ENCODE measurements at regions not wholly inside any gene's neighbourhood (a gene's known extent, or its start where the extent isn't known, plus 50 kb on each side); places are given as distances from the start of the nearest gene placed in this dataset.

- Histone ChIP-seq H3K4me3 (replicated peaks in 1 of 3; ENCODE audit: insufficient read depth in 1 of 3, low read depth in 2 of 3, low read length in 3 of 3) (no peak overlapping the region), H4K20me1 (ENCODE audit: insufficient read depth, low read length) (no peaks in the 10 kb centered on the region), H3K27me3 (ENCODE audit: control insufficient read depth in 1 of 2, insufficient read depth in 2 of 2, low read length in 2 of 2) (no peaks in the 10 kb centered on the region), H3K9me3 (ENCODE audit: low read length) (no peaks in the 10 kb centered on the region), H2AFZ (ENCODE audit: low read length) (no peak overlapping the region), H3K4me1 (ENCODE audit: insufficient read depth, low read length) (no peaks in the 10 kb centered on the region), H3K27ac (ENCODE audit: extremely low read length, insufficient read depth, low read length) (no peak overlapping the region), H3K79me2 (ENCODE audit: insufficient read depth, low read length) (no peaks in the 10 kb centered on the region), H3K9ac (ENCODE audit: insufficient read depth, low read depth, low read length) (no peak overlapping the region), H3K4me2 (ENCODE audit: low read depth, low read length) (no peak overlapping the region), H3K36me3 (replicated peaks in 1 of 2; ENCODE audit: control insufficient read depth in 1 of 2, insufficient read depth in 2 of 2, low read length in 2 of 2) (no peaks in the 10 kb centered on the region)
- intact Hi-C loops (cut with micrococcal nuclease; ENCODE audit: unreplicated experiment): no loop called here
- BruUV-seq (replicated peaks): no TSS peak
- ATAC-seq: no peak
- no peak for TF ChIP-seq ZNF329 (CRISPR knock-in tag; IDR thresholded peaks at IDR 0.05; ENCODE audit: low read depth)
- DNase-seq (ENCODE audit: low spot score): no peak
- CTCF ChIA-PET (ENCODE audit: low intra/inter-chr PET ratio, low total read pairs): no interaction called here
- FAIRE-seq: no peak
- in situ Hi-C loops (cut with HindIII; ENCODE audit: extremely low pct_ligation_motif_present, low pct_unique_long_range_greater_than_20kb): no loop called here
- POLR2A ChIA-PET: no interaction called here
- 1% methylated on average over 3 of the region's 3 CpGs for WGBS (ENCODE audit: low lambda C conversion rate)
Observed at GRCh38 chr2:76687923-76688322, 834.3 kb downstream of the LRRTM4 start.

- Histone ChIP-seq H3K27me3 (ENCODE audit: control insufficient read depth in 1 of 2, insufficient read depth in 2 of 2, low read length in 2 of 2) (no peaks in the 10 kb centered on the region), H3K4me2 (ENCODE audit: low read depth, low read length) (no peak overlapping the region), H3K4me1 (ENCODE audit: insufficient read depth, low read length) (no peaks in the 10 kb centered on the region), H4K20me1 (ENCODE audit: insufficient read depth, low read length) (no peaks in the 10 kb centered on the region), H2AFZ (ENCODE audit: low read length) (no peak overlapping the region), H3K9me3 (ENCODE audit: low read length) (no peaks in the 10 kb centered on the region), H3K36me3 (replicated peaks in 1 of 2; ENCODE audit: control insufficient read depth in 1 of 2, insufficient read depth in 2 of 2, low read length in 2 of 2) (no peaks in the 10 kb centered on the region), H3K4me3 (replicated peaks in 1 of 3; ENCODE audit: insufficient read depth in 1 of 3, low read depth in 2 of 3, low read length in 3 of 3) (no peak overlapping the region), H3K79me2 (ENCODE audit: insufficient read depth, low read length) (no peaks in the 10 kb centered on the region), H3K27ac (ENCODE audit: extremely low read length, insufficient read depth, low read length) (no peak overlapping the region), H3K9ac (ENCODE audit: insufficient read depth, low read depth, low read length) (no peak overlapping the region)
- no peak for DNase-seq (ENCODE audit: low spot score)
- no peak for FAIRE-seq
- BruUV-seq (replicated peaks): no TSS peak
- ATAC-seq: no peak
- CTCF ChIA-PET (ENCODE audit: low intra/inter-chr PET ratio, low total read pairs): no interaction called here
- WGBS (ENCODE audit: low lambda C conversion rate): under 1% methylated on average over 6 of the region's 6 CpGs
- intact Hi-C loops (cut with micrococcal nuclease; ENCODE audit: unreplicated experiment): no loop called here
- in situ Hi-C loops (cut with HindIII; ENCODE audit: extremely low pct_ligation_motif_present, low pct_unique_long_range_greater_than_20kb): no loop called here
- POLR2A ChIA-PET: no interaction called here
- no peak for TF ChIP-seq MXI1 (IDR thresholded peaks at IDR 0.05; ENCODE audit: borderline replicate concordance, low read depth, low read length)
- TF ChIP-seq, protein P1, sequence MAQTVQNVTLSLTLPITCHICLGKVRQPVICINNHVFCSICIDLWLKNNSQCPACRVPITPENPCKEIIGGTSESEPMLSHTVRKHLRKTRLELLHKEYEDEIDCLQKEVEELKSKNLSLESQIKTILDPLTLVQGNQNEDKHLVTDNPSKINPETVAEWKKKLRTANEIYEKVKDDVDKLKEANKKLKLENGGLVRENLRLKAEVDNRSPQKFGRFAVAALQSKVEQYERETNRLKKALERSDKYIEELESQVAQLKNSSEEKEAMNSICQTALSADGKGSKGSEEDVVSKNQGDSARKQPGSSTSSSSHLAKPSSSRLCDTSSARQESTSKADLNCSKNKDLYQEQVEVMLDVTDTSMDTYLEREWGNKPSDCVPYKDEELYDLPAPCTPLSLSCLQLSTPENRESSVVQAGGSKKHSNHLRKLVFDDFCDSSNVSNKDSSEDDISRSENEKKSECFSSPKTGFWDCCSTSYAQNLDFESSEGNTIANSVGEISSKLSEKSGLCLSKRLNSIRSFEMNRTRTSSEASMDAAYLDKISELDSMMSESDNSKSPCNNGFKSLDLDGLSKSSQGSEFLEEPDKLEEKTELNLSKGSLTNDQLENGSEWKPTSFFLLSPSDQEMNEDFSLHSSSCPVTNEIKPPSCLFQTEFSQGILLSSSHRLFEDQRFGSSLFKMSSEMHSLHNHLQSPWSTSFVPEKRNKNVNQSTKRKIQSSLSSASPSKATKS (CRISPR knock-in tag; IDR thresholded peaks at IDR 0.05): no peak
- no peak for TF ChIP-seq RFXAP (CRISPR knock-in tag; IDR thresholded peaks at IDR 0.05; ENCODE audit: borderline replicate concordance)
- TF ChIP-seq RERE (CRISPR knock-in tag; IDR thresholded peaks at IDR 0.05; ENCODE audit: low read depth): no peak
- no peak for TF ChIP-seq ZNF530 (CRISPR knock-in tag; IDR thresholded peaks at IDR 0.05; ENCODE audit: low read depth)
- no peak for TF ChIP-seq ERF (CRISPR knock-in tag; IDR thresholded peaks at IDR 0.05)
- TF ChIP-seq STAT6 (CRISPR knock-in tag; IDR thresholded peaks at IDR 0.05; ENCODE audit: borderline replicate concordance): no peak
- no peak for TF ChIP-seq SMAD1 (CRISPR knock-in tag; IDR thresholded peaks at IDR 0.05; ENCODE audit: borderline replicate concordance, low read depth)
Observed at GRCh38 chr2:76684756-76685155, 837.4 kb downstream of the LRRTM4 start.
